GM23338 (cell line): ENCODE measurements at regions not wholly inside any gene's neighbourhood (a gene's known extent, or its start where the extent isn't known, plus 50 kb on each side); places are given as distances from the start of the nearest gene placed in this dataset.

Experiments used
- ATAC-seq: fragments of 200-7000 bp; cut with Tn5 transposase; 3 replicates; pipeline ENCODE4 v1.9.1; 2020
- DNase-seq: peaks from one replicate; pipeline ENCODE4 v3.0.0-alpha.2; 2015; ENCODE audit warnings: low spot score
- H2AFZ ChIP-seq: fragments of 200-600 bp; sonication (generic); 2 replicates; pipeline ENCODE4 v1.8.0; 2016; ENCODE audit warnings: antibody characterized with exemption, mild to moderate bottlenecking, moderate library complexity
- H3F3A ChIP-seq: fragments of 200-600 bp; sonication (generic); replicated peaks from 2 replicates; pipeline ENCODE4 v1.8.0; 2017; ENCODE audit warnings: antibody characterized with exemption, mixed run types, low read depth
- H3K27ac ChIP-seq: fragments of 200-600 bp; sonication (generic); 2 replicates; pipeline ENCODE4 v1.6.1; 2016; ENCODE audit warnings: low read depth
- H3K27me3 ChIP-seq: fragments of 200-600 bp; sonication (generic); 2 replicates; pipeline ENCODE4 v1.8.0; 2016; ENCODE audit warnings: mild to moderate bottlenecking, mixed run types, moderate library complexity; ENCODE audit not compliant: insufficient read depth
- H3K36me3 ChIP-seq: fragments of 200-600 bp; sonication (generic); 2 replicates; pipeline ENCODE4 v1.8.0; 2016; ENCODE audit warnings: mild to moderate bottlenecking; ENCODE audit not compliant: insufficient read depth
- H3K4me1 ChIP-seq: fragments of 200-600 bp; sonication (generic); 2 replicates; pipeline ENCODE4 v1.8.0; 2016; ENCODE audit warnings: mild to moderate bottlenecking, moderate library complexity; ENCODE audit not compliant: insufficient read depth
- H3K4me2 ChIP-seq: fragments of 200-600 bp; sonication (generic); 2 replicates; pipeline ENCODE4 v1.7.1; 2017; ENCODE audit warnings: mixed run types
- H3K4me3 ChIP-seq: fragments of 200-600 bp; sonication (generic); 2 replicates; pipeline ENCODE4 v1.6.1; 2016; ENCODE audit warnings: mixed run types
- H3K79me2 ChIP-seq: fragments of 200-600 bp; sonication (generic); replicated peaks from 2 replicates; pipeline ENCODE4 v1.8.0; 2017; ENCODE audit warnings: mild to moderate bottlenecking; ENCODE audit not compliant: insufficient read depth
- H3K9me2 ChIP-seq: fragments of 200-600 bp; sonication (generic); 2 replicates; pipeline ENCODE4 v1.8.0; 2017; ENCODE audit not compliant: insufficient read depth
- H4K20me1 ChIP-seq: fragments of 200-600 bp; sonication (generic); replicated peaks from 2 replicates; pipeline ENCODE4 v1.8.0; 2017; ENCODE audit warnings: mild to moderate bottlenecking; ENCODE audit not compliant: insufficient read depth
- H3K27ac Mint-ChIP-seq: 2 replicates; pipeline ENCODE4 v1.8.0; 2020; ENCODE audit warnings: inconsistent platforms, mild to moderate bottlenecking, moderate library complexity, mixed read lengths
- H3K27me3 Mint-ChIP-seq: 3 replicates; pipeline ENCODE4 v1.8.0; 2022; ENCODE audit warnings: low read depth, mild to moderate bottlenecking, moderate library complexity, mixed read lengths, inconsistent platforms; ENCODE audit not compliant: insufficient read depth, poor library complexity
- H3K36me3 Mint-ChIP-seq: 3 replicates; pipeline ENCODE4 v1.8.0; 2021; ENCODE audit warnings: low read depth, mild to moderate bottlenecking, inconsistent platforms, moderate library complexity, mixed read lengths
- H3K4me1 Mint-ChIP-seq: 3 replicates; pipeline ENCODE4 v1.8.0; 2020; ENCODE audit warnings: mild to moderate bottlenecking, inconsistent platforms, mixed read lengths
- H3K4me3 Mint-ChIP-seq: 3 replicates; pipeline ENCODE4 v1.8.0; 2021; ENCODE audit warnings: moderate library complexity, mild to moderate bottlenecking, inconsistent platforms, mixed read lengths
- H3K9me3 Mint-ChIP-seq: 3 replicates; pipeline ENCODE4 v1.8.0; 2020; ENCODE audit warnings: moderate library complexity, mild to moderate bottlenecking, inconsistent platforms, mixed read lengths
- CREB1 ChIP-seq: fragments of 250-450 bp; sonication (Bioruptor Pico); IDR thresholded peaks from 2 replicates; pipeline ENCODE4 v1.5.0; 2020; ENCODE audit warnings: low read depth, mild to moderate bottlenecking, moderate library complexity
- CTCF ChIP-seq, 2 experiments: fragments of 200-600 bp in 1 of 2; sonication (generic) in 1 of 2; conservative IDR thresholded peaks; 2 replicates each; pipeline versions ENCODE4 v1.5.1 to v1.6.1; 2016 to 2017; ENCODE audit warnings: antibody characterized with exemption in 2 of 2, low read depth in 2 of 2, mild to moderate bottlenecking in 2 of 2, moderate library complexity in 1 of 2
- ETS1 ChIP-seq: IDR thresholded peaks from 2 replicates; pipeline ENCODE4 v1.6.1; 2016; ENCODE audit warnings: antibody characterized with exemption
- EZH2 ChIP-seq: fragments of 200-600 bp; sonication (generic); IDR thresholded peaks from one replicate; pipeline ENCODE4 v1.8.0; 2017; ENCODE audit warnings: antibody characterized with exemption, mild to moderate bottlenecking, low read depth; ENCODE audit not compliant: unreplicated experiment
- EZH2phosphoT487 ChIP-seq: fragments of 200-600 bp; sonication (generic); IDR thresholded peaks from one replicate; pipeline ENCODE4 v1.8.1; 2018; ENCODE audit warnings: antibody characterized with exemption; ENCODE audit not compliant: unreplicated experiment
- JUNB ChIP-seq: IDR thresholded peaks from one replicate; pipeline ENCODE4 v1.6.1; 2016; ENCODE audit warnings: antibody characterized with exemption; ENCODE audit not compliant: unreplicated experiment
- NANOG ChIP-seq: IDR thresholded peaks from 2 replicates; pipeline ENCODE4 v1.6.1; 2016; ENCODE audit warnings: antibody characterized with exemption, borderline replicate concordance
- POLR2AphosphoS5 ChIP-seq: IDR thresholded peaks from 2 replicates; pipeline ENCODE4 v1.6.1; 2016; ENCODE audit warnings: antibody characterized with exemption, low read depth
- REST ChIP-seq: IDR thresholded peaks from one replicate; pipeline ENCODE4 v1.6.1; 2018; ENCODE audit warnings: antibody characterized with exemption; ENCODE audit not compliant: unreplicated experiment
- STAT1 ChIP-seq: IDR thresholded peaks from one replicate; pipeline ENCODE4 v1.6.1; 2016; ENCODE audit warnings: antibody characterized with exemption; ENCODE audit not compliant: unreplicated experiment
- ZNF114 ChIP-seq: fragments of 250-450 bp; sonication (Bioruptor Pico); IDR thresholded peaks from 2 replicates; pipeline ENCODE4 v1.5.0; 2020; ENCODE audit warnings: mild to moderate bottlenecking, moderate library complexity
- ZNF331 ChIP-seq: fragments of 250-450 bp; sonication (Bioruptor Pico); IDR thresholded peaks from 2 replicates; pipeline ENCODE4 v1.5.0; 2020; ENCODE audit warnings: low read depth, mild to moderate bottlenecking, moderate library complexity
- ZNF462 ChIP-seq: fragments of 250-450 bp; sonication (Bioruptor Pico); IDR thresholded peaks from 2 replicates; pipeline ENCODE4 v1.5.0; 2020; ENCODE audit warnings: mild to moderate bottlenecking, moderate library complexity

GRCh38 chr1:60567256-60567655 is 493.7 kb upstream of the C1orf87 start:
- Mint-ChIP-seq H3K27me3 (peaks cover 2% of the 10 kb centered on the region), H3K4me1 (no peaks in the 10 kb centered on the region), H3K27ac (no peak overlapping the region)

More at GRCh38 chr1:60567256-60567655, 493.7 kb upstream of the C1orf87 start:
- TF ChIP-seq REST: no peak
- TF ChIP-seq EZH2: no peak
- TF ChIP-seq ZNF114 (CRISPR knock-in tag): no peak
- no peak for TF ChIP-seq CREB1 (CRISPR knock-in tag)
- no peak for TF ChIP-seq CTCF (conservative IDR thresholded peaks at IDR 0.05; ENCODE audit: low read depth in 2 of 2)
- TF ChIP-seq ZNF462 (CRISPR knock-in tag): no peak
- no peak for TF ChIP-seq POLR2AphosphoS5
- TF ChIP-seq EZH2phosphoT487: no peak
- no peak for TF ChIP-seq JUNB
- no peak for TF ChIP-seq NANOG
- no peak for TF ChIP-seq ETS1
- TF ChIP-seq STAT1: no peak
- TF ChIP-seq ZNF331: no peak
- H3K79me2 ChIP-seq: no peaks in the 10 kb centered on the region
- H3K4me3 ChIP-seq: no peak overlapping the region
- H3K9me3 Mint-ChIP-seq: no peaks in the 10 kb centered on the region; the same call in 2 of the 3 replicates
- no peak overlapping the region for H3K4me2 ChIP-seq
- no peak overlapping the region for H3K27ac ChIP-seq
- no peak overlapping the region for H3K4me3 Mint-ChIP-seq
- no peak overlapping the region for H2AFZ ChIP-seq
- H3K36me3 ChIP-seq: no peaks in the 10 kb centered on the region
- no peaks in the 10 kb centered on the region for H3F3A ChIP-seq
- no peaks in the 10 kb centered on the region for H4K20me1 ChIP-seq
- H3K36me3 Mint-ChIP-seq: no peaks in the 10 kb centered on the region
- 0 out of 2 replicates have a peak, but pooled peaks cover 3% of the 10 kb centered on the region for H3K4me1 ChIP-seq
- H3K9me2 ChIP-seq: no peaks in the 10 kb centered on the region
- DNase-seq (no peak), ATAC-seq (no peak)
- H3K27me3 ChIP-seq: no peaks in the 10 kb centered on the region
